ENCODE measurements at regions not wholly inside any gene's neighbourhood (a gene's known extent, or its start where the extent isn't known, plus 50 kb on each side); places are given as distances from the start of the nearest gene placed in this dataset.

GRCh38 chr4:183012879-183013729, 86.0 kb upstream of the WWC2 start:
- peak; percentile 62 for DNase-seq (ENCODE audit: low spot score)

GRCh38 chr4:183011213-183011907, 87.7 kb upstream of the WWC2 start:
- Histone ChIP-seq H3K27me3 (ENCODE audit: insufficient read depth) (no peaks in the 10 kb centered on the region), H4K20me1 (replicated peaks; ENCODE audit: insufficient read depth) (no peaks in the 10 kb centered on the region), H3K4me3 (no peak overlapping the region), H3K4me2 (no peak overlapping the region), H3K79me2 (replicated peaks; ENCODE audit: insufficient read depth) (no peaks in the 10 kb centered on the region), H2AFZ (0 out of 2 replicates have a peak overlapping the region, but pooled peaks have one; percentile 18), H3K27ac (ENCODE audit: low read depth) (no peak overlapping the region), H3K4me1 (ENCODE audit: insufficient read depth) (no peaks in the 10 kb centered on the region), H3K9me2 (ENCODE audit: insufficient read depth) (no peaks in the 10 kb centered on the region), H3F3A (replicated peaks; ENCODE audit: low read depth) (no peaks in the 10 kb centered on the region), H3K36me3 (ENCODE audit: insufficient read depth) (no peaks in the 10 kb centered on the region)
- H3K27me3 Mint-ChIP-seq (ENCODE audit: insufficient read depth, low read depth, poor library complexity): peaks cover 6% of the 10 kb centered on the region
- DNase-seq (ENCODE audit: low spot score) (no peak), ATAC-seq (no peak)
- TF ChIP-seq JUNB (IDR thresholded peaks at IDR 0.05; ENCODE audit: unreplicated experiment) (no peak), NANOG (IDR thresholded peaks at IDR 0.05; ENCODE audit: borderline replicate concordance) (no peak), ZNF114 (CRISPR knock-in tag; IDR thresholded peaks at IDR 0.05) (no peak), EZH2 (IDR thresholded peaks at IDR 0.05; ENCODE audit: low read depth, unreplicated experiment) (no peak), ZNF462 (CRISPR knock-in tag; IDR thresholded peaks at IDR 0.05) (no peak), POLR2AphosphoS5 (IDR thresholded peaks at IDR 0.05; ENCODE audit: low read depth) (no peak), EZH2phosphoT487 (IDR thresholded peaks at IDR 0.05; ENCODE audit: unreplicated experiment) (no peak), STAT1 (IDR thresholded peaks at IDR 0.05; ENCODE audit: unreplicated experiment) (no peak)
- no peak overlapping the region for H3K4me3 Mint-ChIP-seq
- no peak overlapping the region for H3K27ac Mint-ChIP-seq
- H3K9me3 Mint-ChIP-seq: no peaks in the 10 kb centered on the region
- H3K36me3 Mint-ChIP-seq (ENCODE audit: low read depth): no peaks in the 10 kb centered on the region
- peaks cover 11% of the 10 kb centered on the region; the same call in 2 of the 3 replicates for H3K4me1 Mint-ChIP-seq

More at GRCh38 chr4:183012879-183013729, 86.0 kb upstream of the WWC2 start:
- H2AFZ ChIP-seq: peak overlapping the region; percentile 87
- no peaks in the 10 kb centered on the region for H3F3A ChIP-seq (replicated peaks; ENCODE audit: low read depth)
- H3K36me3 ChIP-seq (ENCODE audit: insufficient read depth): no peaks in the 10 kb centered on the region
- H3K27me3 Mint-ChIP-seq (ENCODE audit: insufficient read depth, low read depth, poor library complexity): peaks cover 6% of the 10 kb centered on the region
- H3K27me3 ChIP-seq (ENCODE audit: insufficient read depth): no peaks in the 10 kb centered on the region
- no peak overlapping the region for H3K4me2 ChIP-seq
- H3K27ac Mint-ChIP-seq: no peak overlapping the region
- no peaks in the 10 kb centered on the region for H3K9me3 Mint-ChIP-seq
- no peaks in the 10 kb centered on the region for H3K9me2 ChIP-seq (ENCODE audit: insufficient read depth)
- peaks cover 11% of the 10 kb centered on the region; the same call in 2 of the 3 replicates for H3K4me1 Mint-ChIP-seq
- H3K4me3 ChIP-seq: no peak overlapping the region
- no peaks in the 10 kb centered on the region for H4K20me1 ChIP-seq (replicated peaks; ENCODE audit: insufficient read depth)
- no peaks in the 10 kb centered on the region for H3K79me2 ChIP-seq (replicated peaks; ENCODE audit: insufficient read depth)
- H3K27ac ChIP-seq (ENCODE audit: low read depth): no peak overlapping the region
- TF ChIP-seq CTCF (conservative IDR thresholded peaks at IDR 0.05; ENCODE audit: low read depth in 2 of 2) (peak; percentile 65 to 70), ZNF114 (CRISPR knock-in tag; IDR thresholded peaks at IDR 0.05) (no peak)
- no peaks in the 10 kb centered on the region for H3K4me1 ChIP-seq (ENCODE audit: insufficient read depth)
- H3K36me3 Mint-ChIP-seq (ENCODE audit: low read depth): no peaks in the 10 kb centered on the region
- no peak overlapping the region; the same call in 2 of the 3 replicates for H3K4me3 Mint-ChIP-seq
- peak; percentile 73 for ATAC-seq
